Femur (tissue), 1 donor: ENCODE measurements at regions not wholly inside any gene's neighbourhood (a gene's known extent, or its start where the extent isn't known, plus 50 kb on each side); places are given as distances from the start of the nearest gene placed in this dataset.
"Not testable (repeated sequence)": the region's sequence is repeated elsewhere in the genome, so short reads cannot be mapped to it uniquely, and the experiment has no call there.

ENCODE experiments used
- DNase-seq: peaks from one replicate; pipeline ENCODE4 v3.0.0-alpha.2; 2017

DNA sequence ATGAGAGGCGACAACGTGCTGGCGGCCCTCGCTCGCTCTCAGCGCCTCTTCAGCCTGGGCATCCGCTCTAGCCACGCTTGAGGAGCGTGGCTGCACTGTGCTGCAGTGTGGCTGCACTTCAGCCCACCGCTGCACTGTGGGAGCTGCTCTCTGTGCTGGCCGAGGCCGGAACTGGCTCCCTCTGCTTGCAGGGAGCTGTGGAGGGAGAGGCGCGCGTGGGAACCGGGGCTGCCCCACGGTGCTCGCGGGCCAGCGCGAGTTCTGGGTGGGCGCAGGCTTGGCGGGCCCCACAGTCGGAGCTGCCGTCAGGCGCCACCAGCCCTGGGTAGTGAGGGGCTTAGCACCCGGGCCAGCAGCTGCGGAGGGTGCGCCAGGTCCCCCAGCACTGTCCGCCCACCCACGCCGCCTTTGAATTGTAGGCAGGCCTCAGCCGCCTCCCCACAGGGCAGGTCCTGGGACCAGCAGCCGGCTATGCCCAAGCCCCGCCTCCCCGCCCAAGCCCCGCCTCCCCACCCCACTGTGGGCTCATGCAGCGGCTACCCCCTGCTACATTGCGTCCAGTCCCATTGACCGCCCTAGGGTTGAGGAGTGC is 974.2 kb downstream of the FSCB start:
- no peak for DNase-seq

DNA sequence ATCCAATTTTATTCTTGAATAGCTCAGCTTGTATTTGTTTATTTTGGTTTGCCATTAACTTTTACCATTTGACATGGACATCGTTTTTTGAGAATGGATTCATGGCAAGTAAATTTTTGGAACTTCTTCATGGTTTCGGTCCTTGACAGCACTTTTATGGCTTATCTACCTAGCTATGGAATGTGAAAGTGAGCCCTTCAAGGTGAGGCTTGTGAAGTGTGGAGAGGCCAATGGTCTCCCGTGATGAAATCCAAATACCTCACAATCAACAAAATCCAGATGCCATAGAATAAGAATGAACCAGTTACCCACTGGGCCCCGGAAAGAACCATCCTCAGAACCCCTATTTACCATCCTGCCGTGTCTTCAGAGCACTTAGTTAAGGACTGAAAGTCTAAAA is 978.8 kb downstream of the FSCB start:
- no peak for DNase-seq

DNA sequence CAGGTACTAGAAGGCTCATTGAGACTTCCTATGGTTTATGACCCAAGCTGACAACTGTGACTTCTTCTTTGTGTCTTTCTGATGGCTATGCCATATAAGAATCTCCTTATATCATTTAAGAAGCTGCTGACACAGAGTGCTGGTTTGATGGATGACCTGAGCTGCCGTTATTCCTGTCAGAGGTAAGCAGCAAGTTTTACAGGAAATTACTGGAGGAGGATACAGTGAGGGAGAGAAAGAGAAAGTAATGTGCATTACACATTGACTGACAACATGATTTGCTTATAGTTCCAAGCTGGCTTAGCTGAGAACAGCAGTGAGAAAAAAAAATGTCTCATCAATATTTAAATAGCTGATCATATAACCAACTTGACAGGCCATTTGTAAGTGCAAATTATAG is 981.4 kb downstream of the FSCB start:
- no peak for DNase-seq

DNA sequence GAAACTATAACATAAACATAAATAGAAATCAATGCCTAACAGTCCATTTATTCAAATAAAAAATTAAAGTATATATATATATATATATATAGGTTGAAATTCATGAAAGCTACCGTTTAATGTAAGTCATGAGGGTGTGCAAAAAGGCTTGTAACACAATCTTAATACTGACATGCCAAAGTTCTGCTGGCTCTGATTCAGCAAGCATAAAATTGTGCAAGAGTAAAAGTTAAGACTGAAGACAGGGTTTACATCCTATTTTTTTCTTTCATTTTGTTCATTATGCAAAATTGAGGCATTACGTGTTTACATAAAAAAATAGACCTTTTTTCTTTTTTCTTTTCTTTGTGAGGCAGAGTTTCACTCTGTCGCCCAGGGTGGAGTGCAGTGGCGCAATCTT is 984.2 kb downstream of the FSCB start:
- DNase-seq, result no peak

DNA sequence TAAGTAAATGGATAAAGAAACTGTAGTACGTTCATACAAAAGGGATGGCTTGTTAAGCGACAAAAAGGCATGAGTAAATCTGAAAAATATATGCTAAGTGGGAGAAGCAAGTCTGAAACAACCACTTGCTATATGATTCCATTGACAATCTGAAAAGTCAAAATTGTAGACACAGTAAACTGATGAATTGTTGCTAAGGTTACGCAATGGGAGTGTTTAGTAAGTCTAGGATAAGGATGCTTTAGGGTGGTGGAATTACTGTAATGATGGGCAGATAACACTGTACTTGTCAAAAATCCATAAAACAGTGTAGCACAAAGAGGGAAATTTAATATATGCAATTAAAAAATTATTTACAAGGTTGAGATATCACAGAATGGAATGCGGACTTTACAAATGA is 984.9 kb downstream of the FSCB start:
- DNase-seq, result no peak

DNA sequence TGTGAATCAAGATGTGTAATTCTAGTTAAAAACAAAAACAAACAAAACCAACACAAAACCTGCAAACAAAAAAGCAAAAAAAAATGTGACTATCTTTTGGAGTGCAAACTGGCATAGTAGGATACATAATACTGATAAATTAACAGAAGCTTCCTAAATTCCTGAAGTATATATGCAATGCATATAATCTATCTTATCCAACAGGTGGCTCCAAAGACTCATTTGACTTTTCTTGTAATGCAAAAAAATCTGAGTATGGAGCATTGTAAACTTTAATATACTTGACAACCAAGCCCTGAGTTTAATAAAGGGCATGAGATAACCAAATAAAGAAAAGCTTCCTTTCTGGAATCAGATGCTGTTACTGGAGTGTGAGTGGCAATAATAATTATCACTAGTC is 1003.6 kb downstream of the FSCB start:
- DNase-seq, result no peak

DNA sequence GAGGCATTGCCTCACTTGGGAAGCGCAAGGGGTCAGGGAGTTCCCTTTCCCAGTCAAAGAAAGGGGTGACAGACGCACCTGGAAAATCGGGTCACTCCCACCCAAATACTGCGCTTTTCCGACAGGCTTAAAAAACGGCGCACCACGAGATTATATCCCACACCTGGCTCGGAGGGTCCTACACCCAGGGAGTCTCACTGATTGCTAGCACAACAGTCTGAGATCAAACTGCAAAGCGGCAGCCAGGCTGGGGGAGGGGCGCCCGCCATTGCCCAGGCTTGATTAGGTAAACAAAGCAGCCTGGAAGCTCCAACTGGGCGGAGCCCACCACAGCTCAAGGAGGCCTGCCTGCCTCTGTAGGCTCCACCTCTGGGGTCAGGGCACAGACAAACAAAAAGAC is 1014.7 kb downstream of the FSCB start:
- not testable (repeated sequence) for DNase-seq

GRCh38 chr14:43483415-43483814 is 1023.7 kb downstream of the FSCB start:
- DNase-seq, result no peak

GRCh38 chr14:43481864-43482263 is 1025.2 kb downstream of the FSCB start:
- no peak for DNase-seq

GRCh38 chr14:43480976-43481375 is 1026.1 kb downstream of the FSCB start:
- no peak for DNase-seq

GRCh38 chr14:43479596-43480195 is 1027.4 kb downstream of the FSCB start:
- no peak for DNase-seq

GRCh38 chr14:43476822-43477221 is 1030.3 kb downstream of the FSCB start:
- DNase-seq, result no peak

DNA sequence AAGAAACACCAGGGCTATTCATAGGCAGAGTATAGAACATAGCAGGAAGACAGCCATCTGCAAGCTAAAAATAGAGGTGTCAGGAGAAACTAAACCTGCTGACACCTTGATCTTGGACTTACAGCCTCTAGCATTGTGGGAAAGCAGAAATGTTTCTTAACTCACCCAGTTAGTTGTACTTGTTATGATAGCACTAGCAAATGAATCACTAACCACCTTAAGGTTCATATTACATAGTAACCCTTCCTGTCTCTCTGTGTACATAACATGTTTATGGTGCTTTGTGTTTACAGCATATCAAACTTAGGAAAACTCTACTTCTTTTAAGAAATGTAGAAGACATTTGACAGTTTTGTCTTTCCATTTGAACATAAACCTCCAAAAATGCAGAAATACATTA is 1031.3 kb downstream of the FSCB start:
- no peak for DNase-seq

- DNase-seq, result no peak
These were observed 1035.5 kb downstream of the FSCB start for GRCh38 chr14:43471595-43471994.

- DNase-seq, result no peak
These were observed 1042.1 kb downstream of the FSCB start for GRCh38 chr14:43464968-43465367.

DNA sequence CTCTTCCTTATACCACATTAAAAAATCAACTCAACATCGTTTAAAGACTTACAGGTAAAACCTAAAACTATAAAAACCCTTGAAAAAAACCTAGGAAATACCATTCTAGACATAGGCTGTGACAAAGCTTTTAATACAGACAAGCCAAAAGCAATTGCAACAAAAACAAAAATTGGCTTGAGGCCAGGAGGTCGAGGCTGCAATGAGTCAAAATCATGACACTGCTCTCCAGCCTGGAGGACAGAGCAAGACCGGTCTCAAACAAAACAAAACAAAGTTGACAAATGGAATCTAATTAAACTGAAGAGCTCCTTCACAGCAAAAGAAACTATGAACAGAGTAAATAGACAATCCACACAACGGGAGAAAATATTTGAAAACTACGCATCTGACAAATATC is 1057.8 kb downstream of the FSCB start:
- DNase-seq, result no peak

- no peak for DNase-seq
These were observed 1069.0 kb downstream of the FSCB start for GRCh38 chr14:43438056-43438455.

- DNase-seq, result no peak
These were observed 1088.8 kb downstream of the FSCB start for GRCh38 chr14:43418324-43418723.

GRCh38 chr14:43413084-43413483 is 1094.0 kb downstream of the FSCB start:
- DNase-seq, result no peak

GRCh38 chr14:43411841-43412240 is 1095.2 kb downstream of the FSCB start:
- no peak for DNase-seq

DNA sequence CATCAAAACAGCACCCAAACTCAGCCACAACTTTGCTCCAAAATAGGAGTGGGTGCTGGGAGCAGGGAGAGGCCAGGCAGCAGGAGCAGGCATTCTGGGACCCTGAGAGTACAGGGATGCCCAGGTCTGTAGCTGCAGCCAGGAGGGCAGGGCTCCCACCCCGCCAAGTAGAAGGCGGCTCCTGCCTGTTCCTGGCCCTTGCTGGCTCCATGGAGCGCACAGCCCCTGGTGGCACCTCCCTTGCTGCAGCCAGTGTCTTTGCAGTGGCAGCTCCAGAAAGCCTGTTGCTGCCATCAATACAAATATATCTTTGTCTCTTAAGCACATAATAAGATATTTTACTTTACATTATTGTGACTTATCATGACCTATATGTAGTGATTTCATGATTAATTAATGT is 1096.5 kb downstream of the FSCB start:
- DNase-seq, result no peak

- no peak for DNase-seq
These were observed 1098.6 kb downstream of the FSCB start for GRCh38 chr14:43408472-43408871.

DNA sequence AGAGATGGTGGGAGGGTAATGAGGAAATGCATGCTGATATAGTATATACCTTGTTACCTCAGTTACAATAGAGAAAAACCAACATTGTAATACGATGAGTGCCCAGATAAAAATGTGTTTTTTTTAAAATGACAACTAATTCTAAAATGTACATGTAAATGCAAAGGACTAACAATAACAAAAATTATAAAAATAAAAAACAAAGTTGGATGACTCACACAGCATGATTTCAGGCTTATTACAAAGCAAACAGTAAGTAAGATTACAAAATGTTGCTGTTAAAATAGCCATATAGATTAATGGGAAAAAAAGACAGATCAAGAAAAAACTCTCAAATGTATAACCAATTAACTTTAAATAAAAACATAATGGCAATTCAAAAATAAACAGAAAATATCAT is 1099.4 kb downstream of the FSCB start:
- no peak for DNase-seq

DNA sequence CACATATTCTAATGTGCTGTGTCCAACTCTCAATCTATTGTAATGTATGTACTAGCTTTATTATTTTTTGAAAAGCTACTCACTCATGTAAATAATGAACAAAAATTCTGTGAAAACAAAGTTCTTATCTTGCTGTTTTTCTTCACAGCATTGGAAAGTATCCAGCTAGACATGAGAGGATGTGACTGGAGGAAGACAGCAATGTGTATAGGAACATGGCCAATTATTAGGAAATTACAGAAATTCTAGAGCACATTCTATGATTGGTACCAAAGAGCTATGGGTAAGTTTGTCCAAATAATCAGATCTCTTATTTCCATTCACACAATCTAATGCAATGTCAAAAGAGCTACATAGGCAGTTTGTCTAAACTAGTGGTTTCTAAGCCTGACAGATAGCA is 1100.2 kb downstream of the FSCB start:
- no peak for DNase-seq

DNA sequence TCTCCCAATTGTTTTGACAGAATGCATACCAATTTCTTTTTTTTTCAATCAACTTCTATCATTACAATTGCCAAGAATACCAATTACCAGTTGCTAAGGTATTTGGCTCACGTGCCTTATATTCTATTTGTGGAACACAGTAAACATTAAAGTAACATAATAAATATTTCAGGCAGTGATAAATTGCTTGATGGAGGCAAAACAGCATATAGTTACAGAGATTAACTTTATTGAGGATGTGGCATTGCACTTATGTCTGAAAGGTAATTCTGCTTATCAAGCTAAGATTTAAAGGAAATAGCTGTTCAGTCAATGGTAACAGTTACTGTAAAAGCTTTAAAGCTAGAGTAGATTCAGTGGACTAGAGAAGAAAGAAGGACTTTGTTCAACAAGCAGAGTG is 1107.8 kb downstream of the FSCB start:
- no peak for DNase-seq

- not testable (repeated sequence) for DNase-seq
These were observed 1136.6 kb downstream of the FSCB start for GRCh38 chr14:43370565-43370896.
